Ramos (cell line): ENCODE measurements at regions not wholly inside any gene's neighbourhood (a gene's known extent, or its start where the extent isn't known, plus 50 kb on each side); places are given as distances from the start of the nearest gene placed in this dataset.
"Not testable (repeated sequence)": the region's sequence is repeated elsewhere in the genome, so short reads cannot be mapped to it uniquely, and the experiment has no call there.

Source experiments
- in situ Hi-C: fragments of 300-500 bp; cut with MboI; formaldehyde crosslinking; loops from one replicate; pipeline ENCODE4 v1.14.3; 2022; ENCODE audit warnings: low sequenced_read_pairs; ENCODE audit not compliant: unreplicated experiment

GRCh38 chr17:77793146-77793970 lies 165.1 kb upstream of the TNRC6C start:
- in situ Hi-C loops, result no loop called here

- in situ Hi-C loops, result no loop called here
Observed at GRCh38 chr17:77793971-77794235, 164.6 kb upstream of the TNRC6C start.

- in situ Hi-C loops, result no loop called here
Observed at GRCh38 chr17:77794846-77795245, 163.7 kb upstream of the TNRC6C start.

- in situ Hi-C loops, result no loop called here
Observed at GRCh38 chr17:77795685-77796084, 162.8 kb upstream of the TNRC6C start.

DNA sequence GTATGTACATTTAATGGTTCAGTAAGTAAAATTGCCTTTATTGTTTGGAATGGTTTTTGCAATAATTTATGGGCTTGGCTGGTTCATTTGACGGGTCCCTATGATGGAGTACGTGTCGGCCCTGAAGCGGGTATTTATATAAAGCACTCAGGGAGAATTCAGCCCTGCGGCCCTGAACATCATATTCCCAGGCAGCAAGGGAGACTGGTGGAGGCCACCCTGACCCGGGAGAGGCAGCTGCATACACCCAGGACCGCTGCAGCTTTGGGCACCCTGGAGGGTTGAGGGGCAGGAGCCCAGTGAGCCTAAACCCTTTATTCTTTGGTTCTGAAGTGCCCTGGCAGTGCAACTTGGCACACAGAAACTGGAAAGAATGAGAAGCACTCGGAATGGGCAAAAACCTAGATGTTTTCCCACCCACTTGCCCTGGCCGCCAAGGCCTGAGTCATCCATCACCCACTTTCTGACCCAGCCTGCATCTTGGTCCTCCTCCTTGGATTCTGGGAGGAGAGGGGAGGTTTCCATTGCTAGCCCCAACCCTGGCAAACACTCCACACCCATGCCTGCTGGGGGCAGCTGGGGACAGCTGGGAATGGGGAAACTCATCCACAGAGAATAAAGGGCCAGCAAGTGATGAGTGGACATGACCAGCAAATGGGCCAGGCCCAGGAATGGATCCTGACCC lies 162.2 kb upstream of the TNRC6C start:
- in situ Hi-C loops, result no loop called here

GRCh38 chr17:77798031-77798430 lies 160.5 kb upstream of the TNRC6C start:
- in situ Hi-C loops, result no loop called here

- in situ Hi-C loops, result no loop called here
Observed at GRCh38 chr17:77798481-77798880, 160.0 kb upstream of the TNRC6C start.

DNA sequence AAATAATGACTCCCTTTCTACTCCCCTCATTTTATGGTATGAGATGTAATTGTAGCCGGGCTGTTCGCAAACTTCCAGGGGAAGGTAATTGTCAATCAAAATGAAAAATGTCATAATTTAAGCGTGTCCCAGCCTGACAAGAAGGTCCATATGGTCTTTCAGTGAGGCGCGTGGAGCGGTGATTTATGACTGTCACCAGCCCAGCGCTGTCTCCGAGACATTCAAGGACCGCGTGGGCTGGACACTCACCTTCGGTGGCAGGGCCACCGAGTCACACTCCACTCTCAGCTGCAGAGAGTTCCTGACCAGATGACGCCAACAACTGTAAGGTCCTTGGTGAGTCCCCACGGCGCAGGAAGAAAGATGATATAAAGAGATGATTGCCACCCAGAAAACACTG lies 157.7 kb upstream of the TNRC6C start:
- in situ Hi-C loops, result no loop called here

- in situ Hi-C loops, result no loop called here
Observed at GRCh38 chr17:77801545-77802332, 156.8 kb upstream of the TNRC6C start.

DNA sequence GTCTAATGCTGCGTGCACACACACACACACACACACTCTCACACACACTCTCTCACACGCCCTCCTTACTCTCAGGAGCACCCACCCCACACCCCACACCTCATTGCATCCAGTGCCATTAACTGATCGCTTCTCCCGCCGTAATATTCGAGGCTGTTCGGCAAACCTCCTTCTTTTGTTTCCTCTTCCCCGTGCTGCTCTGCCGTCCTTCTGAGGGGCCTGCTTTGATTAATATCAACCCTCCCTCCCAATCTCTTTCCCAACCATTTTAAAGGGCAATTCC lies 156.2 kb upstream of the TNRC6C start:
- in situ Hi-C loops, result no loop called here

DNA sequence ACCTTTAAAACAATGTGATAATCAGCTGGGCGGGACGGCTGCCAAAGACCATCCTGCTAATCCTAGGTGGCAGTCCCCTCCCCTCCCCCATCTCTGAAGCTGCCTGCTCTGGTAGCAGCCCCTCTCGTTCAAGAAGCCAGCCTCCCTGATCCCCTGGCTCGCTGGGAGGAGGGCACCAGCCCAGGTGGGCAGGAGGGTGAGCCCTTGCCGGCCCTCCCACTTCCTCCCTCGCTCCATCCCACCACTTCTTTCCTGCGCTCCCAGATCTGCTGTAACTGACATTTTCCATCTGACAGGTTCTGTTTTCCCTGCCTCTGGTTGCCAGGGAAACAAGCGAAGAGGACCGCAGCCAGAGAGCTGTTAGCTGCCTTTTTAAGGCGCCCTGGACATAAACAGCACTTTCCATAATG lies 155.7 kb upstream of the TNRC6C start:
- in situ Hi-C loops, result no loop called here

DNA sequence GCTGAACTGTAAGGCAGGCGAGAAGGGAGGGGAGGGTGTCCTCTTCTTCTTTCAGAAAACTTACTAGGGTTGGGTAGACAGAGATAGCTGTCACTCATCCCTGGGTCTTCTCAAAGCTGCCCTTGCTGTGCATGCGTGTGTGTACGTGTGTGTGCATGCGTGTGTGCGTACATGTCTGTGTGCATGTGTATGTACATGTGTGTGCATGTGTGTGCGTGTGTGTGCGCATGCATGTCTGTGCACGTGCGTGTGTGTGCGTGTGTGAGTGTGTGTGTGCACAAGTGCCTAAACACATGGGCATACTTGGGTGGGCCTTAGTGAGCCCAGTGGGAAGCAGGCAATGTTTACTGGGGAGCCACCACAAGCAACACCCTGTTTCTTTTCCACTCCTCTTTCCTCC lies 154.8 kb upstream of the TNRC6C start:
- in situ Hi-C loops, result no loop called here

DNA sequence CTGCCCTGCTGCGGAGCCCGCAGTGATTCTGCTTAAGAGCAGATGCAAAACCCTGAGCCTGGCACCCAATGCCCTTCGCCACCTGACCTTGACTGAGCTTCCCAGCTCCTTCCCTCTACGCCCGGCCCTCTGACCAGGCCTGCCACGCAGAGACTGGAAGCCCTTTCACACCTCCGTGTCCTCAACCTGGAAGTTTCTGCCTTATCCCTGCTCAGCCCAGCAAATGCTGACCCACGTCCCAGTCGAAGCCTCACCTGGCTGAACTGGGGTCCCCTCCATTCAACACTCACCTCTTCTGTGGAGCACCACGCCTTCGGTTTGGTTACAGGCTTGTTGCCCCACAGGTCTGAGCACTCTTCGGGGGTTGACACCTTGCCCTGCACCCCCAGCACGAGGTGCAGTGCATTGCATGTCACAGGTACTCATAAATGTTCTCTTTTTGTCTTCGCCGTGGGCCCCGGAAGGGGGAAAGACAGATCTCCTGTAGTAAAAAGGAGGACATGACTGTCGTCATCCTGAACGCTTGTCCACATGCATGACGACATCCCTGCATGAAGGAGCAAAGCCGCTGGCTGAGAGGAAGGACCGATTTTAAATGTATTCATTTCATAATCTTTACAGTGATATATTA lies 153.6 kb upstream of the TNRC6C start:
- in situ Hi-C loops, result no loop called here

GRCh38 chr17:77805970-77806369 lies 152.5 kb upstream of the TNRC6C start:
- in situ Hi-C loops, result not testable (repeated sequence)

- in situ Hi-C loops, result no loop called here
Observed at GRCh38 chr17:77807051-77807745, 151.3 kb upstream of the TNRC6C start.

GRCh38 chr17:77807746-77808441 lies 150.6 kb upstream of the TNRC6C start:
- in situ Hi-C loops, result no loop called here

GRCh38 chr17:77808686-77809425 lies 149.6 kb upstream of the TNRC6C start:
- in situ Hi-C loops, result no loop called here

GRCh38 chr17:77809814-77810213 lies 148.7 kb upstream of the TNRC6C start:
- in situ Hi-C loops, result no loop called here

- in situ Hi-C loops, result no loop called here
Observed at GRCh38 chr17:77810536-77810935, 148.0 kb upstream of the TNRC6C start.
